H1 (cell line): ENCODE measurements at regions not wholly inside any gene's neighbourhood (a gene's known extent, or its start where the extent isn't known, plus 50 kb on each side); places are given as distances from the start of the nearest gene placed in this dataset.

Source experiments
- CTCF ChIA-PET: fragments of 300-600 bp; sonication (Branson Sonifier 250); formaldehyde crosslinking; loops from one replicate; lab custom pipeline; 2021; ENCODE audit not compliant: partially characterized antibody; lab: Charles Lee
- POLR2A ChIA-PET: fragments of 300-600 bp; sonication (Branson Sonifier 250); formaldehyde crosslinking; loops from one replicate; lab custom pipeline; 2021; ENCODE audit warnings: inconsistent platforms; ENCODE audit not compliant: partially characterized antibody; lab: Charles Lee
- DNase-seq, 2 experiments: peaks; one replicate each; pipeline versions ENCODE4 v3.0.0 to v3.0.0-alpha.2; 2010 to 2022; ENCODE audit warnings: low spot score in 2 of 2, low read depth in 1 of 2, mixed read lengths in 1 of 2
- FAIRE-seq: peaks from 2 replicates; lab custom pipeline; 2011; peaks lifted over from hg19 to GRCh38; lab: Jason Lieb, UNC
- H2AFZ ChIP-seq: 2 replicates; pipeline ENCODE4 v1.8.1; 2012; ENCODE audit warnings: low read length, inconsistent platforms
- H2AK5ac ChIP-seq: 2 replicates; pipeline ENCODE4 v1.6.1; 2013; ENCODE audit warnings: low read depth, low read length
- H2BK120ac ChIP-seq: replicated peaks from 2 replicates; pipeline ENCODE3; 2013; ENCODE audit warnings: low read depth, low read length, inconsistent platforms
- H2BK12ac ChIP-seq: 2 replicates; pipeline ENCODE4 v1.6.1; 2013; ENCODE audit warnings: low read depth, low read length
- H2BK15ac ChIP-seq: 2 replicates; pipeline ENCODE4 v1.6.1; 2013; ENCODE audit warnings: low read length
- H2BK20ac ChIP-seq: 2 replicates; pipeline ENCODE4 v1.6.1; 2013; ENCODE audit warnings: low read length
- H2BK5ac ChIP-seq: 2 replicates; pipeline ENCODE4 v1.6.1; 2013; ENCODE audit warnings: low read depth, low read length
- H3K14ac ChIP-seq: 2 replicates; pipeline ENCODE4 v1.6.1; 2013; ENCODE audit warnings: inconsistent platforms; ENCODE audit not compliant: insufficient read length
- H3K18ac ChIP-seq: 2 replicates; pipeline ENCODE4 v1.6.1; 2013; ENCODE audit warnings: low read length; ENCODE audit errors: extremely low read depth
- H3K23ac ChIP-seq: 2 replicates; pipeline ENCODE4 v1.6.1; 2013; ENCODE audit warnings: inconsistent platforms; ENCODE audit not compliant: insufficient read length
- H3K23me2 ChIP-seq: 2 replicates; pipeline ENCODE4 v1.6.1; 2013; ENCODE audit warnings: low read depth, low read length
- H3K27ac ChIP-seq: 2 replicates; pipeline ENCODE4 v1.6.1; 2011; ENCODE audit warnings: low read depth, low read length, inconsistent platforms
- H3K27me3 ChIP-seq, 4 experiments: replicated peaks in 1 of 4; 1 replicate in 1 of 4; 2 replicates in 3 of 4; pipeline versions ENCODE4 v1.6.1 to v1.8.1; 2011 to 2013; ENCODE audit warnings: low read length in 3 of 4, mild to moderate bottlenecking in 3 of 4, inconsistent platforms in 2 of 4, mixed read lengths in 2 of 4, moderate library complexity in 1 of 4; ENCODE audit not compliant: control insufficient read depth in 3 of 4, insufficient read depth in 3 of 4; ENCODE audit errors: extremely low read depth in 1 of 4
- H3K36me3 ChIP-seq, 4 experiments: 2 replicates each; pipeline versions ENCODE4 v1.6.1 to v1.8.1; 2011 to 2013; ENCODE audit warnings: mild to moderate bottlenecking in 4 of 4, low read length in 3 of 4, moderate library complexity in 2 of 4, control low read depth in 1 of 4, inconsistent platforms in 1 of 4; ENCODE audit not compliant: insufficient read depth in 4 of 4, control insufficient read depth in 2 of 4
- H3K4ac ChIP-seq: replicated peaks from 2 replicates; pipeline ENCODE3; 2013; ENCODE audit warnings: low read length, low read depth, mixed read lengths, inconsistent platforms; ENCODE audit not compliant: insufficient read length
- H3K4me1 ChIP-seq, 4 experiments: replicated peaks in 1 of 4; 1 replicate in 1 of 4; 2 replicates in 3 of 4; pipeline versions ENCODE4 v1.6.1 to v1.8.1; 2011 to 2013; ENCODE audit warnings: low read length in 3 of 4, inconsistent platforms in 2 of 4, mixed read lengths in 1 of 4; ENCODE audit not compliant: insufficient read depth in 4 of 4, control insufficient read depth in 3 of 4
- H3K4me2 ChIP-seq, 2 experiments: 2 replicates each; pipeline versions ENCODE4 v1.6.1 to v1.8.1; 2011 to 2013; ENCODE audit warnings: low read depth in 2 of 2, low read length in 2 of 2, control low read depth in 1 of 2, inconsistent platforms in 1 of 2, mild to moderate bottlenecking in 1 of 2; ENCODE audit not compliant: insufficient read depth in 1 of 2
- H3K4me3 ChIP-seq, 4 experiments: fragments of 200-600, 300-600 bp in 1 of 4; sonication (generic), shearing (Covaris generic), sonication (Bioruptor Twin) in 1 of 4; 2 replicates each; pipeline versions ENCODE4 v1.5.1 to v1.8.1; 2011 to 2016; ENCODE audit warnings: low read length in 4 of 4, low read depth in 3 of 4, control low read depth in 2 of 4, inconsistent platforms in 2 of 4, mild to moderate bottlenecking in 2 of 4, mixed read lengths in 1 of 4, moderate library complexity in 1 of 4; ENCODE audit not compliant: insufficient read depth in 2 of 4; ENCODE audit errors: extremely low read depth in 1 of 4
- H3K56ac ChIP-seq: replicated peaks from 2 replicates; pipeline ENCODE3; 2013; ENCODE audit warnings: low read depth, mild to moderate bottlenecking, mixed read lengths, low read length, inconsistent platforms; ENCODE audit not compliant: insufficient read length
- H3K79me1 ChIP-seq: 2 replicates; pipeline ENCODE4 v1.6.1; 2013; ENCODE audit warnings: low read depth, low read length, control low read depth
- H3K79me2 ChIP-seq, 2 experiments: 2 replicates each; pipeline versions ENCODE4 v1.6.1 to v1.8.1; 2012 to 2013; ENCODE audit warnings: low read length in 2 of 2, mild to moderate bottlenecking in 2 of 2, inconsistent platforms in 1 of 2; ENCODE audit not compliant: insufficient read depth in 2 of 2, control insufficient read depth in 1 of 2
- H3K9ac ChIP-seq, 4 experiments: replicated peaks in 1 of 4; 1 replicate in 1 of 4; 2 replicates in 3 of 4; pipeline versions ENCODE4 v1.6.1 to v1.8.1; 2011 to 2013; ENCODE audit warnings: low read depth in 3 of 4, low read length in 3 of 4, control low read depth in 2 of 4, mild to moderate bottlenecking in 2 of 4, moderate library complexity in 2 of 4, inconsistent platforms in 1 of 4; ENCODE audit errors: extremely low read depth in 1 of 4
- H3K9me3 ChIP-seq, 2 experiments: 2 replicates each; pipeline versions ENCODE4 v1.6.1 to v1.8.1; 2012 to 2013; ENCODE audit warnings: mild to moderate bottlenecking in 2 of 2, moderate library complexity in 2 of 2, control low read depth in 1 of 2, inconsistent platforms in 1 of 2, low read depth in 1 of 2, low read length in 1 of 2, mixed read lengths in 1 of 2; ENCODE audit not compliant: insufficient read depth in 2 of 2
- H4K20me1 ChIP-seq, 2 experiments: replicated peaks in 1 of 2; 2 replicates each; pipeline versions ENCODE3 to v1.8.1; 2011 to 2013; ENCODE audit warnings: inconsistent platforms in 2 of 2, low read length in 2 of 2, mild to moderate bottlenecking in 1 of 2; ENCODE audit not compliant: insufficient read depth in 2 of 2, control insufficient read depth in 1 of 2
- H4K5ac ChIP-seq: 2 replicates; pipeline ENCODE4 v1.6.1; 2013; ENCODE audit warnings: low read length, low read depth, mixed read lengths, inconsistent platforms; ENCODE audit not compliant: insufficient read length
- H4K8ac ChIP-seq: 2 replicates; pipeline ENCODE4 v1.8.0; 2013; ENCODE audit warnings: mild to moderate bottlenecking, moderate library complexity, low read length, inconsistent platforms; ENCODE audit not compliant: insufficient read depth; ENCODE audit errors: extremely low read depth
- H4K91ac ChIP-seq: replicated peaks from 2 replicates; pipeline ENCODE3; 2013; ENCODE audit warnings: low read length, mixed read lengths, inconsistent platforms; ENCODE audit not compliant: insufficient read length
- BCL11A ChIP-seq, 2 experiments: IDR thresholded peaks; one replicate each; pipeline ENCODE4 v1.6.1; 2011; ENCODE audit warnings: low read depth in 2 of 2, low read length in 2 of 2, mild to moderate bottlenecking in 2 of 2
- CBX5 ChIP-seq: fragments of 300-800, 300-1000 bp; sonication (generic); IDR thresholded peaks from 2 replicates; pipeline ENCODE4 v1.7.1; 2016; ENCODE audit warnings: antibody characterized with exemption, low read length, low read depth
- CHD1 ChIP-seq: IDR thresholded peaks from 2 replicates; pipeline ENCODE4 v1.6.1; 2012; ENCODE audit warnings: low read depth, low read length, improper control_type of control experiment
- CTBP2 ChIP-seq: IDR thresholded peaks from 2 replicates; pipeline ENCODE4 v1.7.0; 2011; ENCODE audit warnings: borderline replicate concordance, mild to moderate bottlenecking, moderate library complexity, mixed read lengths, low read length; ENCODE audit not compliant: insufficient read depth, insufficient read length
- HDAC2 ChIP-seq, 2 experiments: fragments of 300-600 bp in 1 of 2; sonication (generic) in 1 of 2; IDR thresholded peaks; 2 replicates each; pipeline ENCODE4 v1.6.1; 2011 to 2012; ENCODE audit warnings: low read depth in 2 of 2, low read length in 2 of 2, mild to moderate bottlenecking in 2 of 2, moderate library complexity in 2 of 2, borderline replicate concordance in 1 of 2, inconsistent platforms in 1 of 2
- JUND ChIP-seq: IDR thresholded peaks from 2 replicates; pipeline ENCODE4 v1.6.1; 2011; ENCODE audit warnings: mild to moderate bottlenecking, improper control_type of control experiment, low read length
- POU5F1 ChIP-seq: IDR thresholded peaks from 2 replicates; pipeline ENCODE4 v1.6.1; 2011; ENCODE audit warnings: low read depth, mild to moderate bottlenecking, low read length, moderate library complexity
- RBBP5 ChIP-seq: IDR thresholded peaks from 2 replicates; pipeline ENCODE4 v1.7.1; 2012; ENCODE audit warnings: low read depth, mild to moderate bottlenecking, inconsistent platforms, low read length, moderate library complexity, borderline replicate concordance
- RXRA ChIP-seq: IDR thresholded peaks from 2 replicates; pipeline ENCODE4 v1.6.1; 2011; ENCODE audit warnings: low read depth, mild to moderate bottlenecking, low read length, moderate library complexity; ENCODE audit not compliant: insufficient read depth
- SP2 ChIP-seq: IDR thresholded peaks from 2 replicates; pipeline ENCODE4 v1.6.1; 2012; ENCODE audit warnings: mild to moderate bottlenecking, low read length, inconsistent platforms
- TBP ChIP-seq: IDR thresholded peaks from 2 replicates; pipeline ENCODE4 v1.6.1; 2011; ENCODE audit warnings: low read depth, low read length, improper control_type of control experiment
- WGBS, 2 experiments: shearing (Covaris generic) in 1 of 2; methylation state at CpG; one replicate each; pipeline versions ENCODE4 v1.1.6 to v1.1.7; 2013 to 2015; ENCODE audit warnings: low lambda C conversion rate in 2 of 2, mixed read lengths in 2 of 2, inconsistent platforms in 1 of 2, low coverage in 1 of 2, missing lambda C conversion rate in 1 of 2; ENCODE audit not compliant: insufficient replicate concordance in 2 of 2, insufficient coverage in 1 of 2, insufficient read length in 1 of 2; ENCODE audit errors: extremely low coverage in 1 of 2, missing lambda C conversion rate in 1 of 2; 5-methylcytosine and 5-hydroxymethylcytosine counted together
- TF ChIP-seq, protein P1 (sequence below): IDR thresholded peaks from 2 replicates; pipeline ENCODE4 v1.6.1; 2012; ENCODE audit warnings: inconsistent platforms

- no peaks in the 10 kb centered on the region for H4K20me1 ChIP-seq
- H3K4me1 ChIP-seq = no peaks in the 10 kb centered on the region
- H2BK15ac ChIP-seq = no peak overlapping the region
- H3K56ac ChIP-seq = no peak overlapping the region
- H3K4me2 ChIP-seq = no peak overlapping the region
- H2AK5ac ChIP-seq = no peak overlapping the region
- DNase-seq = no peak
- H3K79me2 ChIP-seq = no peaks in the 10 kb centered on the region
- no peak overlapping the region for H2BK12ac ChIP-seq
- no peak overlapping the region for H4K8ac ChIP-seq
- H2BK20ac ChIP-seq = no peak overlapping the region
- TF ChIP-seq RBBP5 (no peak), JUND (no peak), SP2 (no peak), BCL11A (IDR thresholded peaks at IDR 0.05; ENCODE audit: low read depth in 2 of 2, low read length in 2 of 2) (no peak), RXRA (no peak), CHD1 (no peak), TBP (no peak), CTBP2 (no peak), CBX5 (no peak), HDAC2 (IDR thresholded peaks at IDR 0.05; ENCODE audit: borderline replicate concordance in 1 of 2, low read depth in 2 of 2, low read length in 2 of 2) (no peak), POU5F1 (no peak)
- TF ChIP-seq, protein P1, sequence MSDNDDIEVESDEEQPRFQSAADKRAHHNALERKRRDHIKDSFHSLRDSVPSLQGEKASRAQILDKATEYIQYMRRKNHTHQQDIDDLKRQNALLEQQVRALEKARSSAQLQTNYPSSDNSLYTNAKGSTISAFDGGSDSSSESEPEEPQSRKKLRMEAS = no peak
- H4K91ac ChIP-seq = no peak overlapping the region
- no peak overlapping the region for H3K23ac ChIP-seq
- H3K27ac ChIP-seq = no peak overlapping the region
- H3K36me3 ChIP-seq = no peaks in the 10 kb centered on the region
- H3K27me3 ChIP-seq = no peaks in the 10 kb centered on the region
- H3K4me3 ChIP-seq = no peak overlapping the region
- ChIA-PET CTCF (interaction anchor here (0.7 to 0.8 kb wide), 2 partner anchors 20 to 185 kb away, joined by 3 to 4 read pairs; no protein-coding TSS in a partner anchor), POLR2A (no interaction called here)
- peak overlapping the region; percentile 50; the same call in 1 of the 2 replicates for H2AFZ ChIP-seq
- FAIRE-seq = no peak
- no peak overlapping the region for H3K14ac ChIP-seq
- H3K18ac ChIP-seq = no peak overlapping the region
- 92% methylated on average over 9 of the region's 9 CpGs; no CpG with 5 or more reads in 1 of the 2 experiments for WGBS, 2 experiments
- H2BK5ac ChIP-seq = no peak overlapping the region
- H3K4ac ChIP-seq = no peak overlapping the region
- H3K9ac ChIP-seq = no peak overlapping the region
- H3K9me3 ChIP-seq = no peaks in the 10 kb centered on the region
- H3K79me1 ChIP-seq = no peaks in the 10 kb centered on the region
- no peaks in the 10 kb centered on the region for H3K23me2 ChIP-seq
- no peak overlapping the region for H4K5ac ChIP-seq
- H2BK120ac ChIP-seq = no peak overlapping the region
These were observed 274.1 kb downstream of the CLIC5 start for GRCh38 chr6:45741437-45742171.
